ENCODE measurements at regions not wholly inside any gene's neighbourhood (a gene's known extent, or its start where the extent isn't known, plus 50 kb on each side); places are given as distances from the start of the nearest gene placed in this dataset.

DNA sequence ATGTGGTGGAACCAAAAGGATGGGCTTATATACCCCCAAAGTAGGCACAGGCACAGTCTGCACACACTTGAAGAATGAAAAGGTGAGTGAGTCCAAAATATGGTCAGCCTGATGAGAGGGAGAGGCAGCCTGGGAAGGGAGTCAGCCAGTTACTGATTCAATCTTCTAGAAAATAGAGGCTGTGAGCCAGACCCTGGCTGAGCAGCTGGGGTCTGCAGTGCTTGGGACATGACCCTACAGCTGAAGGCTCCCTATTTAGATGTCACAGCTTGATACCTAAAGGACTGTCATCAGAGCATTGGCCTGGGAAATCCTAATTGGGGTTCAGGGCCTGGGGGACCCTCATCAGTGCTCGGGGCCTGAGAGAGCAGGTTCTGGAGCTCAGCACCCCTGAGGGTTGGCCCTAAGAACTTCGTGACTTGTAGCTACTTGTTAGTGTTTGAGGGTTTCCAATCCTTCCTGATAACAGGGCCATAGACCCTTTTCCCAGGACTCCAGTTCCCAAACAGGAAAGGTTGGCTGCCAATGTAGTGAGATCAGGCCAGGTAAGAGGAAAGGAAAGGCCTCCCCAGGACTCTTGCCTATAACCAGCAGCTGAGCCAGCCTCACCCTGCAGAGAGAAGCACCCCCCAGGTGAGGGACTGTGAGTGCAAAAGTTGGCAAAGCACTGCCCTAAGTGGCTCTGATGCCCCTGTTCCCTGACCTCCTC, 54.7 kb upstream of the SLCO2A1 start:
- no peak for TF ChIP-seq POLR2A (IDR thresholded peaks at IDR 0.05)
- TF ChIP-seq, protein P1, sequence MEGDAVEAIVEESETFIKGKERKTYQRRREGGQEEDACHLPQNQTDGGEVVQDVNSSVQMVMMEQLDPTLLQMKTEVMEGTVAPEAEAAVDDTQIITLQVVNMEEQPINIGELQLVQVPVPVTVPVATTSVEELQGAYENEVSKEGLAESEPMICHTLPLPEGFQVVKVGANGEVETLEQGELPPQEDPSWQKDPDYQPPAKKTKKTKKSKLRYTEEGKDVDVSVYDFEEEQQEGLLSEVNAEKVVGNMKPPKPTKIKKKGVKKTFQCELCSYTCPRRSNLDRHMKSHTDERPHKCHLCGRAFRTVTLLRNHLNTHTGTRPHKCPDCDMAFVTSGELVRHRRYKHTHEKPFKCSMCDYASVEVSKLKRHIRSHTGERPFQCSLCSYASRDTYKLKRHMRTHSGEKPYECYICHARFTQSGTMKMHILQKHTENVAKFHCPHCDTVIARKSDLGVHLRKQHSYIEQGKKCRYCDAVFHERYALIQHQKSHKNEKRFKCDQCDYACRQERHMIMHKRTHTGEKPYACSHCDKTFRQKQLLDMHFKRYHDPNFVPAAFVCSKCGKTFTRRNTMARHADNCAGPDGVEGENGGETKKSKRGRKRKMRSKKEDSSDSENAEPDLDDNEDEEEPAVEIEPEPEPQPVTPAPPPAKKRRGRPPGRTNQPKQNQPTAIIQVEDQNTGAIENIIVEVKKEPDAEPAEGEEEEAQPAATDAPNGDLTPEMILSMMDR (IDR thresholded peaks at IDR 0.05) = no peak
